HG03378 (cell line): ENCODE measurements at regions not wholly inside any gene's neighbourhood (a gene's known extent, or its start where the extent isn't known, plus 50 kb on each side); places are given as distances from the start of the nearest gene placed in this dataset.
"Not testable (repeated sequence)": the region's sequence is repeated elsewhere in the genome, so short reads cannot be mapped to it uniquely, and the experiment has no call there.

Experiments used
- ATAC-seq: cut with Tn5 transposase; IDR thresholded peaks from one replicate; pipeline ENCODE4 v1.9.1; 2021; ENCODE audit warnings: mild to moderate bottlenecking, moderate library complexity; ENCODE audit not compliant: unreplicated experiment

GRCh38 chr6:67003844-67004243, 1296.8 kb upstream of the EYS start:
- no peak for ATAC-seq

GRCh38 chr6:67000121-67000520, 1293.1 kb upstream of the EYS start:
- ATAC-seq = no peak

GRCh38 chr6:66997579-66997978, 1290.6 kb upstream of the EYS start:
- not testable (repeated sequence) for ATAC-seq

GRCh38 chr6:66995669-66996068, 1288.6 kb upstream of the EYS start:
- no peak for ATAC-seq

GRCh38 chr6:66993708-66994107, 1286.7 kb upstream of the EYS start:
- not testable (repeated sequence) for ATAC-seq

- ATAC-seq = no peak
These were observed 1286.2 kb upstream of the EYS start for GRCh38 chr6:66993272-66993671.

GRCh38 chr6:66992660-66993059, 1285.6 kb upstream of the EYS start:
- ATAC-seq = no peak

GRCh38 chr6:66986940-66987339, 1279.9 kb upstream of the EYS start:
- ATAC-seq = no peak

- ATAC-seq = no peak
These were observed 1278.8 kb upstream of the EYS start for GRCh38 chr6:66985816-66986215.

GRCh38 chr6:66970373-66970772, 1263.3 kb upstream of the EYS start:
- no peak for ATAC-seq

GRCh38 chr6:66965227-66965626, 1258.2 kb upstream of the EYS start:
- ATAC-seq = no peak

- ATAC-seq = no peak
These were observed 1257.2 kb upstream of the EYS start for GRCh38 chr6:66964216-66964615.

- ATAC-seq = no peak
These were observed 1255.1 kb upstream of the EYS start for GRCh38 chr6:66962082-66962481.

GRCh38 chr6:66961191-66961590, 1254.2 kb upstream of the EYS start:
- no peak for ATAC-seq

GRCh38 chr6:66949191-66949661, 1242.2 kb upstream of the EYS start:
- no peak for ATAC-seq

- ATAC-seq = no peak
These were observed 1241.1 kb upstream of the EYS start for GRCh38 chr6:66948106-66948505.

- ATAC-seq = no peak
These were observed 1233.0 kb upstream of the EYS start for GRCh38 chr6:66940003-66940402.

GRCh38 chr6:66937180-66937579, 1230.2 kb upstream of the EYS start:
- no peak for ATAC-seq

- no peak for ATAC-seq
These were observed 1228.6 kb upstream of the EYS start for GRCh38 chr6:66935612-66936011.

- no peak for ATAC-seq
These were observed 1224.8 kb upstream of the EYS start for GRCh38 chr6:66931787-66932186.

GRCh38 chr6:66930559-66931290, 1223.7 kb upstream of the EYS start:
- ATAC-seq = no peak

- ATAC-seq = no peak
These were observed 1219.0 kb upstream of the EYS start for GRCh38 chr6:66926060-66926459.

- ATAC-seq = no peak
These were observed 1206.6 kb upstream of the EYS start for GRCh38 chr6:66913657-66914056.
